CD4-positive, alpha-beta T cell (primary cell): ENCODE measurements at regions not wholly inside any gene's neighbourhood (a gene's known extent, or its start where the extent isn't known, plus 50 kb on each side); places are given as distances from the start of the nearest gene placed in this dataset.

Experiments used
- ATAC-seq: fragments of 200-7000 bp; cut with Tn5 transposase; one replicate; pipeline ENCODE4 v1.10.0; 2022; ENCODE audit warnings: mild to moderate bottlenecking; ENCODE audit not compliant: poor library complexity
- CTCF ChIA-PET: fragments of 350-600 bp; sonication (Branson Sonifier 250); formaldehyde crosslinking; loops from one replicate; lab custom pipeline; 2021; ENCODE audit warnings: antibody characterized with exemption, inconsistent platforms; lab: Charles Lee
- POLR2A ChIA-PET: fragments of 350-600 bp; sonication (Branson Sonifier 250); formaldehyde crosslinking; loops from one replicate; lab custom pipeline; 2021; ENCODE audit warnings: antibody characterized with exemption, inconsistent platforms; lab: Charles Lee
- DNase-seq, 14 experiments: peaks; one replicate each; pipeline ENCODE4 v3.0.0-alpha.2; 2013 to 2020; ENCODE audit warnings: mixed read lengths in 2 of 14
- H3K27ac ChIP-seq, 2 donors: one replicate each; pipeline versions ENCODE4 v1.5.1 to v1.7.0; 2013; ENCODE audit warnings: low read length in 2 of 2, low read depth in 1 of 2, mild to moderate bottlenecking in 1 of 2
- H3K27me3 ChIP-seq, 2 experiments: 1 replicate in 1 of 2; 2 replicates in 1 of 2; pipeline versions ENCODE4 v1.6.1 to v1.7.0; 2013; ENCODE audit warnings: low read length in 2 of 2, control low read depth in 1 of 2, mild to moderate bottlenecking in 1 of 2, moderate library complexity in 1 of 2; ENCODE audit not compliant: insufficient read depth in 2 of 2, control insufficient read depth in 1 of 2
- H3K36me3 ChIP-seq: one replicate; pipeline ENCODE4 v1.6.1; 2013; ENCODE audit warnings: low read length, control low read depth; ENCODE audit not compliant: insufficient read depth
- H3K4me1 ChIP-seq: one replicate; pipeline ENCODE4 v1.6.1; 2013; ENCODE audit warnings: low read length, control low read depth; ENCODE audit not compliant: insufficient read depth
- H3K4me3 ChIP-seq: one replicate; pipeline ENCODE4 v1.5.1; 2013; ENCODE audit warnings: mild to moderate bottlenecking, low read length, moderate library complexity
- H3K9me3 ChIP-seq, 2 experiments: 1 replicate in 1 of 2; 2 replicates in 1 of 2; pipeline versions ENCODE4 v1.6.1 to v1.7.0; 2013; ENCODE audit warnings: low read length in 2 of 2, mild to moderate bottlenecking in 2 of 2, control low read depth in 1 of 2, moderate library complexity in 1 of 2; ENCODE audit not compliant: control insufficient read depth in 1 of 2, insufficient read depth in 1 of 2
- H3K27ac Mint-ChIP-seq: one replicate; pipeline ENCODE4 v1.8.0; 2020; ENCODE audit warnings: mixed read lengths
- H3K27me3 Mint-ChIP-seq: one replicate; pipeline ENCODE4 v1.8.0; 2021; ENCODE audit warnings: mixed read lengths
- H3K36me3 Mint-ChIP-seq: one replicate; pipeline ENCODE4 v1.8.0; 2021; ENCODE audit warnings: low read depth, mixed read lengths
- H3K4me1 Mint-ChIP-seq: one replicate; pipeline ENCODE4 v1.8.0; 2021; ENCODE audit warnings: low read depth, mixed read lengths
- H3K4me3 Mint-ChIP-seq: one replicate; pipeline ENCODE4 v1.8.0; 2020; ENCODE audit warnings: mild to moderate bottlenecking, mixed read lengths
- H3K9me3 Mint-ChIP-seq: one replicate; pipeline ENCODE4 v1.8.0; 2020; ENCODE audit warnings: mixed read lengths
- CTCF ChIP-seq: fragments of 200-600 bp; IDR thresholded peaks from one replicate; pipeline ENCODE4 v1.8.0; 2022; ENCODE audit warnings: antibody characterized with exemption, mild to moderate bottlenecking
- intact Hi-C, 2 experiments: fragments of 100-400 bp; cut with DNase I in 1 of 2; cut with micrococcal nuclease in 1 of 2; formaldehyde crosslinking; loops; one replicate each; pipeline versions ENCODE4 v1.15.1 to v1.9.0; 2023 to 2025; cut with DNase I, micrococcal nuclease

- Histone ChIP-seq H3K27me3 (no peaks in the 10 kb centered on the region), H3K36me3 (peaks cover 4% of the 10 kb centered on the region), H3K9me3 (peaks cover 0 to 4% of the 10 kb centered on the region in 2 experiments), H3K27ac (no peak overlapping the region), H3K4me3 (no peak overlapping the region), H3K4me1 (peaks cover 74% of the 10 kb centered on the region)
- Mint-ChIP-seq H3K4me1 (peaks cover 46% of the 10 kb centered on the region), H3K27me3 (no peaks in the 10 kb centered on the region), H3K4me3 (no peak overlapping the region), H3K36me3 (peaks cover 11% of the 10 kb centered on the region), H3K27ac (no peak overlapping the region), H3K9me3 (peaks cover 4% of the 10 kb centered on the region)
- no peak for TF ChIP-seq CTCF
- ATAC-seq, result no peak
- ChIA-PET CTCF (interaction anchor here (0.6 to 0.9 kb wide), 2 partner anchors 17 to 22 kb away, joined by 3 read pairs; no protein-coding TSS in a partner anchor), POLR2A (interaction anchor here (0.9 to 4.1 kb wide), 3 partner anchors 10 to 79 kb away, joined by 3 to 21 read pairs (median 3); no protein-coding TSS in a partner anchor)
- intact Hi-C loops, result no loop called here
- DNase-seq, result no peak
Measured at GRCh38 chr10:33103863-33104379, 145.9 kb upstream of the ITGB1 start.

GRCh38 chr10:33102071-33102470, 144.0 kb upstream of the ITGB1 start:
- no peak overlapping the region for H3K27ac ChIP-seq
- H3K9me3 Mint-ChIP-seq, result peaks cover 4% of the 10 kb centered on the region
- intact Hi-C loops, result no loop called here
- CTCF ChIA-PET, result interaction anchor here (1.7 kb wide), 1 partner anchor 54 kb away, joined by 6 read pairs; no protein-coding TSS in a partner anchor
- H3K4me3 Mint-ChIP-seq, result no peak overlapping the region
- peaks cover 36% of the 10 kb centered on the region for H3K4me1 Mint-ChIP-seq
- ATAC-seq, result no peak
- peaks cover 63% of the 10 kb centered on the region for H3K4me1 ChIP-seq
- H3K36me3 ChIP-seq, result peaks cover 4% of the 10 kb centered on the region
- DNase-seq, result no peak
- H3K27me3 ChIP-seq, result no peaks in the 10 kb centered on the region
- H3K27me3 Mint-ChIP-seq, result no peaks in the 10 kb centered on the region
- POLR2A ChIA-PET, result interaction anchor here (1.4 to 4.1 kb wide), 2 partner anchors 12 to 25 kb away, joined by 3 to 21 read pairs; no protein-coding TSS in a partner anchor
- peaks cover 0 to 4% of the 10 kb centered on the region in 2 experiments for H3K9me3 ChIP-seq
- H3K36me3 Mint-ChIP-seq, result peaks cover 11% of the 10 kb centered on the region
- no peak overlapping the region for H3K27ac Mint-ChIP-seq
- TF ChIP-seq CTCF, result no peak
- H3K4me3 ChIP-seq, result no peak overlapping the region

- Mint-ChIP-seq H3K9me3 (peaks cover 4% of the 10 kb centered on the region), H3K36me3 (peaks cover 11% of the 10 kb centered on the region), H3K4me3 (no peak overlapping the region), H3K27ac (peak overlapping the region; percentile 16), H3K4me1 (peaks cover 37% of the 10 kb centered on the region), H3K27me3 (no peaks in the 10 kb centered on the region)
- Histone ChIP-seq H3K4me1 (peaks cover 57% of the 10 kb centered on the region), H3K27me3 (no peaks in the 10 kb centered on the region), H3K36me3 (peaks cover 4% of the 10 kb centered on the region), H3K9me3 (peaks cover 0 to 3% of the 10 kb centered on the region in 2 experiments), H3K4me3 (no peak overlapping the region), H3K27ac (peak overlapping the region in 1 of 2 donors; percentile 35)
- DNase-seq (no peak), ATAC-seq (no peak)
- intact Hi-C loops, result no loop called here
- ChIA-PET POLR2A (interaction anchor here (0.5 to 4.1 kb wide), 3 partner anchors 9 to 31 kb away, joined by 3 to 21 read pairs (median 4); no protein-coding TSS in a partner anchor), CTCF (interaction anchor here (1.7 kb wide), 1 partner anchor 55 kb away, joined by 6 read pairs; no protein-coding TSS in a partner anchor)
- no peak for TF ChIP-seq CTCF
Measured at GRCh38 chr10:33101392-33101787, 143.4 kb upstream of the ITGB1 start.
